RCC 7860 (cell line): ENCODE measurements at regions not wholly inside any gene's neighbourhood (a gene's known extent, or its start where the extent isn't known, plus 50 kb on each side); places are given as distances from the start of the nearest gene placed in this dataset.

Experiments
- DNase-seq: peaks from one replicate; pipeline ENCODE4 v3.0.0-alpha.2; 2015; ENCODE audit warnings: low spot score
- FAIRE-seq: peaks from 2 replicates; lab custom pipeline; 2012; peaks lifted over from hg19 to GRCh38; lab: Jason Lieb, UNC

DNA sequence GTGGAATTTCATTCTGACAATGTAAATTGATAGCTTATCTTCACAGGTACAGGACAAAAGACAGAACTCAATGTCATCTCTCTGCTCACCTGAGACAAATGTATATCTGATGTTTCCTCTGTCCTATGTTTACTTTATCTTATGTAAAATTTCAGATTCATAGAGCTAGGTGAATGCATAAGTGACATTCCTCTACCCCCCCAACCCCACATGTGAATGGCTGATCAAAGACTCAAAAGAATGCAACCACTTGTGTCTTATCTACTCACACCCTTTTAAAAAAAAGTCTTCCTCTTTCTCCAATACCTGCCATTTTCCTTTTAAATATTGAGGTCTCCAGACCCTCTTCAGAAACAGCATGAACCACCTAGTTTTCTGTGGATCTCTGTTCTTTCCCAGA, 736.6 kb upstream of the SEL1L start:
- no peak for DNase-seq
- no peak for FAIRE-seq

DNA sequence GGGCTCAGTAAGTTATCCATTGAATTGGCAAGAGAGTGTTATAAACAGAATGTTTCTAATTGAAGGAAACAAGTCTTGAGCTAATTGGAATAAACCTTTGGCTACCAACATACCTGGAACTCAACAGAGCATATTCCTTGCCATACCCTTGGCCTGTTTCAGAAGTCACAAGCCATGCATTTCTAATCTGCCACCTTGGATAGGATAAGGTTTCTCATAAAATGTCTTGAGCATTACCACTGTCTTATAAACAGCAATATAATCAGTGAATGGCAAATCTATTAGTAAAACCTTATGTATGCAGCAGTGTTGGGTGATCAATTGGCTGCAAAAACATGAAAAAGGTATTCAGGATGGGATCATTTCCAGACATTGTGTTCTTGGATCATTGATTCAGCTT, 765.2 kb upstream of the SEL1L start:
- FAIRE-seq = no peak
- no peak for DNase-seq

DNA sequence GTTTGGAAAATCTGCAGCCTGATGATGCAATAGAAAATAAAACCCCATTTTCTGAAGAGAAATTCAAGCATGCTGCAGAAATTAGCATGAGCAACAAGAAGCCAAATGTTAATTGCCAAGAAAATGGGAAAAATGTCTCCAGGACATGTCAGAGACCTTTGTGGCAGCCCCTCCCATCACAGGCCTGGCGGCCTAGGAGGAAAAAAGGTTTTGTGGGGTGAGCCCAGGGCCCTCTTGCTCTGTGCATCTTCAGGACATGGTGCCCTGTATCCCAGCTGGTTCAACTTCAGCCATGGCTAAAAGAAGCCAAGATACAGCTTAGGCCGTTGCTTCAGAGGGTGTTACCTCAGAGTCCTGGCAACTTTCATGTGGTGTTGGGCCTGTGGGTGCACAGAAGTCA, 775.5 kb upstream of the SEL1L start:
- DNase-seq (no peak), FAIRE-seq (no peak)

DNA sequence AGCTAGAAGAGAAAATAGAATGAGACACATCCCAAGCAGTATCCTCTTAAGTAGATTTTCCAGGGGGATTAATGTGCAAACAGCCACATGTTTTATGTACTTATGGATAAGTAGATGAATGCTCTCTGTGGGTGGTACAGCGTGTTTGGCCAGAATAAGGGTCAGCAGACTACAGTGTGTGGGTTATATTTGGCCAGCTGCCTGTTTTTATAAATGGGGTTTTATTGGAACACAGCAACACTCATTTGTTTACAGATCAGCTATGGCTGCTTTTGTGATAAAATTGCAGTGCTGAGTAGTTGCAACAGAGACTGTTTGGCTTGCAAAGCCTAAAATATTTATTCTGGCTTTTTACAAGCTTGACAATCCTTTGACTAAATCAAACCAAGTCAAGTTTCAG, 780.2 kb upstream of the SEL1L start:
- no peak for DNase-seq
- no peak for FAIRE-seq

DNA sequence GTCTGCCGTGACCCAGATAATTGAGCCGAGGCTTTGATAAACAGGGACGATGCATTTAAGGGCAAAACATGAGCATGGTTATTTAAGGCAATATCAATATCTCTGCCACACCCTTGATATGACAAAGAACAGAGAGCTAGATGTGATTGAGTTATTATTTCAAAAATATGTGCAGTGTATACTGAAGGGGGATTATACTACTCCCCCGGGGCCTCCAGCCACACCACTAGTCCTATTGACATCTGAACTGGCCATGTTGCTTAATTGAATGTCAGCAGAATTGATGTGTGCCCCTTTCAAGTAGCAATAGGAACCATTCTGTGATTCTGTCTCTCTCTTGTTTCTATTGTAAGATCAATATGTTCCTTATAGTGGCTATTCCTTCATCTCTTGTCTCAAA, 794.8 kb upstream of the SEL1L start:
- no peak for FAIRE-seq
- DNase-seq = no peak

DNA sequence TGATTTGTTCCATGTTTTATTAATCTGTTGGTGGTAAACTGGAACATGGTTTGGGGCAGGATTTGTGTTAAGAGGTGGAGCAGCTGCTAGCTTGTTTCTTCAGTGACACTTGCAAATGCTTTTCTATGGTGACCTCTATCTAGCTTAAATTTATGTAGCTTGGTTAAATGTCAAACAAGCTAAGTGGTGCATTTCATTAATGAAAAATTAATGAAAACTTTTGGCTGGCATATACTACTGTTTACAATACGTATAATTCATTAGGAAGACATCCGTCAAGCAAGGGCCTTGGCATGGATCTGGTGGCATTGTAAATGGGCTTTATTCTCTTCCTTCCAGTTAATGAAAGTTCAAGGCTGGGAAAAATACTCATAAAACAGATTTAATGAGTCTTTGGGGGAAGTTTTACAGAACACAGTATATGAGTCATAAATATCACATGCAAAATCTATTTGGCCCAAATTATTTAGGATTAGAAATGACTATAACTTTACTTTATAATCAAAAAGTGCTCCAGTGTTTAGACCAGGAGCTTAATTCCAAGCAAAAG, 807.7 kb upstream of the SEL1L start:
- DNase-seq (no peak), FAIRE-seq (no peak)

DNA sequence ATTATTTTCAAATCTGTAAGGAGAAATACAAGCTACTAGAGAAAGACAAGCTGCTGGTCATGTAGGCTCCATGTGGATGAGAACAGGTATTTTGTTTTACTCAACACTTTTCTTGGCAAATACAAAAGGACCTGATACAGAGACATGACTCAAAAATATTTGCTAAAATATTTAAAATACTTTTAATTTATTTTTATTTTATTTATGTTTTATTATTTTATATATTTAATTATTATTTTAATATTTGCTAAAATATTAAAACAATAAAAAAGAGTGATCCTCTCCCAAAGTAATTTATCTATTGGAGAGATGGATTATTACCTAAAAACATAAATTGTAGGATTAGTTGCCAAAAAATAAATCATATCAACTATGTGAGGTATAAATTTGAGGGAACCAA, 808.9 kb upstream of the SEL1L start:
- FAIRE-seq (no peak), DNase-seq (no peak)

DNA sequence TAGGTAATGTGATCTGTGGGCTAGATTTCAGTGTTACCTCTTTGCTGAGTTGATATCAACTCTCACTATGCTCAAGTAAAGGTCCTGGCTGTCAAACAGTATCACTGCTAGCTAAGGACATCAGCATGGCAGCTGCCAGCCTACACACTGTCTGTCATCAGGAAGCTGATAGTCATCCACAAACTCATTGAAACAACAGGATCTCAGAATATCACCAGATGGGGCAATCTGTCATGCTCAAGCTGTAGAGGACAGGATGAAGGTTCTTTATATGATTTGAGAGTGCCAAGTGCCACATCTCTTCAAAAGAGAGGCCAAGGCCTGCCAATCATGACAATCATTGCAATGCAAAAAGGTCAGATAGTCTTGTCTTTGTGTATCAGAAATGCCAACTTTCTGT, 811.5 kb upstream of the SEL1L start:
- no peak for DNase-seq
- FAIRE-seq = no peak

DNA sequence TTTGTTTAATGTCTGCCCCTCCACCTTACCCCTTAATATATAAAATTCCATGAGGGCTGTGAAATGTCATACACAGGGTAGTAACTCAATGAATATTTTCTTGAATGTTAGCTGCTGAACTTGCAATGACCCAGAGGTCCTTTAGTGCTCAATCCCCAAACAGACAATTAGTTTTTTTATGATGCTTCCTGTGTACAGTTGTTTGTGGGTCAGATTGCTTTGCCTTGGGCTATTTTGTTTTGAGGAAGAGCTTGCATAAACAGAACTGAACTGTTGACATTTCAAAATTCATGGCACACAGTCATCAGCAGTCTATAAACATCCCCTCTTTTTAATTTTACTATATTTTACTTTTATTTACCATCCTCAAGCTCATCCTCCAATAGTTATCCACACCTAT, 820.5 kb upstream of the SEL1L start:
- FAIRE-seq = no peak

DNA sequence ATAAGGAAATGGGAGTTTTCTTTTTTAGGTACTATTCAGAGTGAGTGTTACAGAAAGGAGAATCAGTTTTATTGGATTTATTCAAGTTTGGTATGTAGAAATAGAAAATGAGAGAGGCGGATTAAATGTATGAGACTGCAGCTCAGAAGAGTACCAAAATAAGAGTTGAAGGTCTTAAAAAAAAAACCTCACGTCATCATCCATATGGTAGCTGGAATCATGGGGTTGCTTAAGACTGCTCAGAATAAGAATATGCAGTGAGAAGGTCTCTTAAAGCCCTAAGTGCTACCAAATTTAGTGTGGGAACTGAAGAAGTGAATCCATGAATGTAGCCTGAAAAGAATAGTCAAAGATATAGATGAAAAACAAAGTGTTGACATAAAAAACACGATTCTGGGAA, 825.5 kb upstream of the SEL1L start:
- no peak for FAIRE-seq
- DNase-seq = no peak

More for the DNA sequence above, 820.5 kb upstream of the SEL1L start:
- DNase-seq = no peak

DNA sequence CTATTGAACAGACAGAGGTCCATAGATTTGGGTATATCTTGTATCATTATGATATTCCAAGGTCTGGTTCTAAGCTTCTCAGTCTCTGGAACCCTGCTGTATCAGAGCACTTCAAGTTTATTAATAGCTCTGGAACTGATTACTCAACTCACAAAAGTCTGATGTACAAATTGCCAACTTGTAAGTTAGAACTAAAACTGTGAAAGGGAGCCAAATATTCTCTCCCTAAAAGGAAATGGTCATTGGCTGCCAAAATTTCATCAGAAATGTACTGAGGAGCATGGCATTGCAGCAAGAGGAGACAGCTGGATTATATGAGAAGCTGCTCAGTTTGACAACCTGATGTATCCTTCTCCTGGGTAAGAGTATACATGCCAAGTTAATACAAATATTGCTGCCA, 828.8 kb upstream of the SEL1L start:
- FAIRE-seq = no peak
- no peak for DNase-seq

DNA sequence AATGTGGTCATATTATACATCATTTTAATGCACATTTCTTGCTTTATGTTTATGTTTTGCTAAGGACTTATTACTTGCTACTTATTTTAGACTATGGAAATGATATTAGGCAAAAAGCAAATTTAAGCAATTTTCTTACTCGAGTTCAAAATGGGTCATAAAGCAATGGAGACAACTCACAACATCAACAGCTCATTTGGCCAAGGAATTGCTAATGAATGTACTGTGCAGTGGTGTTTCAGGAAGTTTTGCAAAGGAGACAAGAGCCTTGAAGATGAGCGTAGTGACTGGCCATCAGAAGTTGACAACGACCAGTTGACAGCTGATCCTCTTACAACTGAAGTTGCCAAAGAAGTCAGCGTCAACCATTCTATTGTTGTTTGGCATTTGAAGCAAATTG, 831.8 kb upstream of the SEL1L start:
- FAIRE-seq (no peak), DNase-seq (no peak)

DNA sequence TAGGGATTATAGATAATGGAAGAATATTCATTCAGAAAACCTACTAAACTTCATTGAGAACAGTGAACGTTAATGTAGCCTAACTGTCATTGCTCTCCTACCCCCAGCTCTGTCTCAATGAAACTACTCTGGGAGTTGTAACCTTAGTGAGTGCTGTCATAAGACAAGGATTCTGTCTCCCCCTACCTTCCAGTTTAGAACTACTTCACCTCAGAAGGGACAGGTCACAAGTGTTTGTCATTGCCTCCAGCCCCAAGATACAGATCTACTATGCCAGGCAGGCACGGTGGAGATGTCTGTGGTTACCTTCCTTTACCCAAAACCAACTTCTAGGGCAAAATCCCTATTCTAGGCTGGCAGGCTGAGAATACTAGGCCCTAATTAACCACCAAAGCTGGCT, 833.1 kb upstream of the SEL1L start:
- no peak for DNase-seq

DNA sequence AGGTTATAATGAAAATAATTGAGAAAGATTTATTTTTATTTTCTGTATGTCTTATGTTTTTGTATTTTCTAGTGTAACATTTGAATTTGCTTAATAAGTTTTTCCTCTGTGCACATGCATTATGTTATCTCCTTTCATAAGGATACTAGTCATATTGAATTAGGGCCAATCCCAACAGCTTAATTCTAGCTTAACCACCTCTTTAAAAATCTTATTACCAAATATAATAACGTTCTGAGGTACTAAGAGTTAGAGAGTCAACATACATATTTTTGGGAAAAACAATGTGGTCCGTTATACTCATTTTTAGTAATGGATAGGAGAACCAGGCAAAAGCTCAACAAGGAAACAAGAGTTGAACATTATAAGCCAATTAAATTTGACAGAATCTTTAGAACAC, 845.6 kb upstream of the SEL1L start:
- no peak for FAIRE-seq
- no peak for DNase-seq

More for the DNA sequence above, 833.1 kb upstream of the SEL1L start:
- no peak for FAIRE-seq

DNA sequence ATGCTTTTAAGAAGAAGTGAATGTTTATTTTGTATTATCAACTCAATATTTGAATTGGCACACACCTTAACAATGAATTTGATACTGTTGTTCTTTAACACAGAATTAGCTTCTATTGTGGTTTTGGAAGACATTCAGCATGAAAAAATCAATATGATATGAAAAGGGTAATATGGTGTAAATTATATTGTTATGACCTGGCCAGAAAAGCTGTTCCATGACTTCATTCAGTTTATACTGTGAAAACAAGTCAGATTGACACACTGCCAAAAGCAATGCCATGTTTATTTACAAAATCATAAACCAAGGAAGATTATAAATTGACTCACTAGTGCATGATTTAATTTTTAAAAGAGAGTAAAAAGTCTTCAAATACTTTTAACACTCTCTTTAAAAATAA, 851.4 kb upstream of the SEL1L start:
- FAIRE-seq (no peak), DNase-seq (no peak)

DNA sequence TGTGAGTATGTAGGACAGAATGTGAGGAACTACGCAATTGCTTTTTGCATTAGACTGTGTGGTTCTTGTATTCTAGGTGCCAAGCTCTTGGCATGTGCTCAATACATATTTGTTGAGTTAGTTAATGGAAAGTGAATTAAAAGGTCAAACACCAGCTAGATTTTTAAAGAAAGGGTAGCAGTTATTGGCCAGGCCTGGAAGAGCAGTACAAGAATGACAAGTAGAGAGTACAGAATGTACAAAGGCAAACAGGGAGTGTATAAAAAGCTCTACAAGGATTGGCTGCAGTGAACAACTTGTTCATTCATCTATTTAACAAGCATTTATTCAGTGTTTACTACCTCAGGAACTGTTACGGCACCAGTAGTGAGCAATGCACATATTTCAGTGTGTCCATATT, 854.0 kb upstream of the SEL1L start:
- FAIRE-seq (no peak), DNase-seq (no peak)

DNA sequence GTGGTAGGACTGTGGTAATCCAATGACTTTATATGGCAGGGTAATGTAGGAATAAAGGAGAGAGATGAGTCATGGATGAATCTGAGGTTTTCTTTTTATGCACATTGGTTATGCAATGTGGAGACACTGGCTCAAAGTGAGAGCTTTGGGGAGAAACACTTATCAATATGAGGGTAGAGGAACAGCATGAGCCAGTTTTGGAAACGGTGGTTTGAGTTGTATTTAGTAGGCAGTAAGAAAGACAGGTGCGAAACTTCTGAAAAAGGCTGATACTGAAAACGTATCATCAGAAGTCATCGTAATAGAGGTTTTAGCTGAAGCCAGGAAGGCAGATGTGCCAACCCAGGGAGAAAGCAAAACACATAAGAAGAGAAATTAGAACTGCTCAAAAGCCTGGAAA, 854.8 kb upstream of the SEL1L start:
- FAIRE-seq (no peak), DNase-seq (no peak)

DNA sequence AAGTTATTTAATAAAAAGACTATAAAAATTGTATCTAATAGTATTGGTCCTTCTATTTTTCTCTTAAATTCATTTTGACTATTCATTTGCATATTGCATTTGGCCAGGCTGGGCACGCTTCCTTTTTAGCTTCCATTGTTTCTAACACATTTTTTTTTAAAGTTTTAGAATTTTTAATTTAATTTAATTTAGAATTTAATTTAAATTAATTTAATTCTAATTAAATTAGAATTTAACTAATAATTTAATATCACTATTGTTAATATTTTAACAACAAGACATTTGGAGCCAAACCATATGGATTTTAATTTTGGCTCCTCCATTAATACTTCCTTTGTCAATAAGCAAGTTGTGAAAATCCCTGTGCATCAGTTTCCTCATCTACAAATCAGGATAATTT, 856.9 kb upstream of the SEL1L start:
- DNase-seq (no peak), FAIRE-seq (no peak)

DNA sequence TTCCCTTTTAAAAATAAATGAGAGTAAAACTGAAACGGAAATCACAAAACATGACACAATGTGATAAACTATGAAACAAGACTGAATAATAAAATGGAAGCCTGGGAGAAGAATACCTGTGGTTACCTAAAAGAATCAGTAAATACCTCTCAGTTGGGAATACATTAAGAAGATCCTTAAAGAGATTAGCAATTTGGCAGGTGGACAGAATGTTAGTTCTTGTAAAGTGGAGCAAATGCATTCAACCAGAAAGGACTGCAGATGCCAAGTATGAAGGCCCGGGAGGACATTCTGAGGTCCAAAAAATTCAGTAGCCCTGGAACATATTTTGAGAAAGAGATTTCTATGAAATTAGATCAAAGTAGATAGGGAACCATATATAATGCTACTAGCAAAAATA, 861.3 kb upstream of the SEL1L start:
- FAIRE-seq (no peak), DNase-seq (no peak)

DNA sequence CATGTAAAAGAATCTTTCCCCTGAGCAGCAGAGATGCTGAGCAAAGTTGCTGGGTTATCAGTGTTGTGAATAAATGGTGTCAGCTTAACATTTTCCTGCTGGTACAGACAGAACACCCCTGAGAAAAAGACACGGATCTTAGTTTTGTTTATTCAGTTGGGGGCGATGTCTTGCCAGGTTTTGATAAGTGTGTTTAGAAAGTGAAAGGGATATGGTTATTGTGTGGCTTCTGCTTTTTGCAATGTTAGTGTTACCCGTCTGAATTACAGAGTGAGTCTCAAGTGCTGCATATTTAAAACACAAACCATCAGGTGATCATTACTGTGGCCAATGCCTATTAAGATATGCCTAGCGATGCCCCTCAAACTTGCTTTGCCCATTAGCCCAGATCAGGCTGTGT, 864.6 kb upstream of the SEL1L start:
- DNase-seq (no peak), FAIRE-seq (no peak)

DNA sequence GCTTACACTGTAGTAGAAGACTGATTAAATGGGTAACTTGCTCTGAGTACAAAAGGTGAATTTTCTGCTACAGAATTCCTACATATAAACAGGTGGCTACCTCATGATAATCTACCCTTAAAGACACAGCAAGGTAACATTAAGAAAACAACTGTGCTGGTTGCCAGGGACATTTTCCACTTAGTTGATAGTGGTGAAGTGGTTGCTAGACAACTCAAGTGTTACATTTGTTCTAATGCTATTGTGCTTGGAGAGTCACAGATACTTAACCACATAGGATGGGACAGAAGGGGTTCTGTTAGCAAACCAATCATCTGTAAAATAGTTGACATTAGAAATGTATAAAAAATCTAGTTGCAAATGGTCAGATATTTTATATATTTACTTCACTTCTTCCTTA, 870.3 kb upstream of the SEL1L start:
- DNase-seq (no peak), FAIRE-seq (no peak)

DNA sequence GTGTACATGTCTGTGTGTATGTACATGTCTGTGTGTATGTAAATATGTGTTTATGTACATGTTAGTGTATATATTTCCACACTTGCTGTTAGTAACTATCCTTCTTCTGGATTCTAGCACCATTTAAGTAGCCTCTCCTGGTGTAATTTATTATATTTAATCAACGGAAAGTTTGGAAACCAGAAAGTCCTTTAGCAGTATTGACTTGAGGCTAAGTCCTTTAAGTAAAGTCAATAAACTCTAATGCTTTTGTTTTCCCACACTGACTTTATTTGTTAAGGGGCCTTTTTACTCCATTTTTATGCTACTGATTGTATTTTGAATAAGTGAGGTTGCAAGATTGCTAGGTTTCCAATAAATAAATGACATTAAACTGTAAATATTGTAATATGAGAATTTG, 876.4 kb upstream of the SEL1L start:
- DNase-seq (no peak), FAIRE-seq (no peak)

DNA sequence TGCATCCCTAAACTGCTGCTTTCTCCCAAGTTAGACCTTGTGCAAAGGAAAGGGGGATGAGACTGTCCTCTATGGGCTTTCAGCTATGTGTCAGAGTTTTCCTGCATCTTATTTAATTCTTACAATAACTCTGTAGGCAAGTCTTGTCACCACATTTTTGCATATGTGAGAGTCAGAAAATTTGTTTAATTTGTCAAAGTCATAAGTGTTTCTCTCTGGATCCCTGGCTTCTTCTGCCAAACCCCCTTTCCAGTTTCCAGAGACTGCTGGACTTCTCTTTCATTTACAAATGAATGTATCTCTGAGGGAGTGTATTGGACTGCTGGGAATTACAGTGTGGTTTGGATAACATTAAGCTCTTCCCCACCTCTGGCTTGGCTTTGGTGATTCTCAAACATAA, 877.6 kb upstream of the SEL1L start:
- FAIRE-seq (no peak), DNase-seq (no peak)

DNA sequence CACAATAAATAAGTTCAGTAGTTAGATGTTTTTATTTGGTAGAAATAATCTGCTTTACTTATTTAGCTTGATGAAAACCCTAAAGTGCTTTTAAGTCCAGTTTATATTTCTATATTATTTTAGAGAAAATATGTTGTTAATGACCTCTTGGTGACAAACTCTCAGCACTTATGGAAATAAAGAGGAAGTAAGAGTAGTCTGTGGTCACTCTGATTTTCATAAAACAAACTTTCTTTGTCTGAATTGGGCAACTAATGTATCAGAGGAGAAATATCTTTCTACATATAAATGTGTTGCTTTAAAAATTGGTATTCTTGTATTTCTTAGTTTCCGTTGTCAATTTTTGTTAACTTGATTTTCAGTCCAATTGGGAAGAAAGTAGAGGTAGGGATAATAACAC, 878.9 kb upstream of the SEL1L start:
- DNase-seq = no peak
- no peak for FAIRE-seq
